Heart left ventricle (tissue), 16 donors: ENCODE measurements at regions not wholly inside any gene's neighbourhood (a gene's known extent, or its start where the extent isn't known, plus 50 kb on each side); places are given as distances from the start of the nearest gene placed in this dataset.

ENCODE experiments used
- ATAC-seq, 4 donors: fragments of 200-7000 bp; cut with Tn5 transposase; one replicate each; pipeline ENCODE4 v1.9.1; 2020 to 2022; ENCODE audit warnings: moderate library complexity in 4 of 4, mild to moderate bottlenecking in 3 of 4, moderate number of reproducible peaks in 1 of 4
- DNase-seq, 5 donors: peaks; one replicate each; pipeline ENCODE4 v3.0.0-alpha.2; 2020
- H3K27ac ChIP-seq, 12 donors: fragments of 200-600 bp; sonication (generic) in 4 of 12; one replicate each; pipeline versions ENCODE4 v1.5.0 to v1.8.0; 2016 to 2022; ENCODE audit warnings: mild to moderate bottlenecking in 2 of 12
- H3K27me3 ChIP-seq, 9 donors: fragments of 200-600 bp; sonication (generic) in 2 of 9; one replicate each; pipeline versions ENCODE4 v1.5.1 to v1.8.0; 2016 to 2022; ENCODE audit warnings: mild to moderate bottlenecking in 3 of 9
- H3K36me3 ChIP-seq, 9 donors: fragments of 200-600 bp; sonication (generic) in 2 of 9; one replicate each; pipeline versions ENCODE4 v1.5.0 to v1.8.0; 2018 to 2022; ENCODE audit warnings: mild to moderate bottlenecking in 2 of 9
- H3K4me1 ChIP-seq, 12 donors: fragments of 200-600 bp; sonication (generic) in 4 of 12; one replicate each; pipeline versions ENCODE4 v1.5.0 to v1.8.0; 2016 to 2022; ENCODE audit warnings: mild to moderate bottlenecking in 3 of 12
- H3K4me3 ChIP-seq, 12 donors: fragments of 200-600 bp; sonication (generic) in 4 of 12; one replicate each; pipeline versions ENCODE4 v1.5.0 to v1.8.0; 2017 to 2022; ENCODE audit warnings: mild to moderate bottlenecking in 9 of 12, moderate library complexity in 4 of 12
- H3K9me3 ChIP-seq, 12 donors: fragments of 200-600 bp; sonication (generic) in 4 of 12; one replicate each; pipeline versions ENCODE4 v1.5.0 to v1.8.0; 2016 to 2022; ENCODE audit warnings: mild to moderate bottlenecking in 1 of 12
- CTCF ChIP-seq, 12 donors: fragments of 200-600 bp; sonication (generic) in 4 of 12; IDR thresholded peaks; one replicate each; pipeline versions ENCODE4 v1.5.0 to v1.8.0; 2018 to 2022; ENCODE audit warnings: antibody characterized with exemption in 12 of 12, mild to moderate bottlenecking in 5 of 12
- POLR2A ChIP-seq, 2 donors: fragments of 450-650 bp; IDR thresholded peaks; one replicate each; pipeline ENCODE4 v1.6.1; 2017; ENCODE audit warnings: antibody characterized with exemption in 2 of 2, mild to moderate bottlenecking in 2 of 2, moderate library complexity in 2 of 2
- WGBS, 4 donors: extraction: QIAGEN DNeasy Blood & Tissue Kit in 2 of 4; methylation state at CpG; one replicate each; pipeline versions ENCODE4 v1.1.5 to v1.1.7; 2013 to 2018; 5-methylcytosine and 5-hydroxymethylcytosine counted together
- intact Hi-C, 10 donors: fragments of 100-400 bp; cut with DNase I; formaldehyde crosslinking; loops; one replicate each; pipeline versions ENCODE4 v1.11.1 to v1.14.2; 2022
- donor health status: ischemic (EF 13 %, LVEDD 7.1; RV severe dilation, severe dysfunction).
- donor health status: healthy with polysubstance abuse.
- donor health status: DM: no; HTN: yes; CAD: no.
- donor health status: DM: no; HTN: no; CAD: no.
- donor health status: ischemic (EF 25% LVEDD 6.9; RV normal size, moderate dysfunction).
- donor health status: ischemic (EF 25% LVEDD 5.7; RV mildly dilated, moderate dysfunction).
- donor health status: healthy.
- donor health status: DM: yes; HTN: yes; CAD: no.
- donor health status: ischemic (EF 35%, LVEDD 5.7; RV mildly dilated, moderate dysfunction).
- donor health status: nonischemic (EF 11% LVEDD 7.7; RV severe dilation, severe dysfunction).
- donor health status: DM: yes; HTN: yes; CAD: no.
- donor health status: PGD.
- donor health status: ischemic (EF 29% LVEDD 5.4; RV normal size, mild dysfunction).
- donor health status: nonischemic (EF 23%, LVEDD 6.1; RV moderate dilation, normal function).

- intact Hi-C loops = no loop called here
These were observed 74.0 kb upstream of the LIPC start for GRCh38 chr15:58357529-58358476.

DNA sequence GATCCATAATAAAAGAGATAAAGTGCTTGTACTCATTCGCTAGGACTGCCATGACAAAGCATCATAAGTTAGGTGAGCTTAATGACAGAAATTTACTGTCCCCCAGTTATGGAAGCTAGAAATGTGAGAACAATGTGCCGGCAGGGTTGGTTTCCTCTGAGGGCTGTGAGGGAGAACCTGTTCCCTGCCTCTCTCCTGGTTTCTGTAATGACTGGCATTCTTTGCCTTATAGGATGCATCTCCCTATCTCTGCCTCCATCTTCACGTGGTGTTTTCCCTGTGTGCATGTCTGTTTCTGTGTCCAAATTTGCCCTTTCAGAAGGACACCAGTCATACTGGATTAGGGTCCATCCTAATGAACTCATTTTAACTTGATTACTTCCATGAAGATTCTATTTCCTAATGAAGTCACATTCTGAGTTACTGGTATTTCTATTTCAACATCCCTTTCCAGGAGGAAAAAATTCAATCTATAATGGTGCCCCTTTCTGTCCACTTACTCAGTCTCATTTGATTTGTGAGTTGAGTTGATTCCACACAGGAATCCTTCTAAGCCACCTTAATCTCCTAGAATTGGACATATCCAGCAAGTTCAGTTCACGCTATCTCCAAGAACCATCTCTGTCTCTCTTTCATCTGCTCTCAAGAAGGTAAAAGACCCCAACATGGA, 71.2 kb upstream of the LIPC start:
- Histone ChIP-seq H3K27me3 (no peaks in the 10 kb centered on the region), H3K4me3 (no peak overlapping the region), H3K9me3 (peaks cover 0 to 12% (median 0%) of the 10 kb centered on the region in 12 donors), H3K4me1 (peaks cover 0 to 30% (median 6%) of the 10 kb centered on the region in 12 donors), H3K27ac (no peak overlapping the region), H3K36me3 (no peaks in the 10 kb centered on the region)
- DNase-seq = no peak
- TF ChIP-seq POLR2A (IDR thresholded peaks at IDR 0.05) = no peak
- TF ChIP-seq CTCF (IDR thresholded peaks at IDR 0.05) = no peak
- ATAC-seq = no peak
- intact Hi-C loops = loop anchor here in 1 of 10 donors (10.0 kb wide), 1 partner anchor 66 kb away; no protein-coding TSS in a partner anchor
- WGBS, 4 donors = 86 to 94% (median 90%) methylated on average over 4 of the region's 4 CpGs

More at GRCh38 chr15:58357529-58358476, 74.0 kb upstream of the LIPC start:
- Histone ChIP-seq H3K4me3 (no peak overlapping the region), H3K27ac (no peak overlapping the region), H3K4me1 (peaks cover 0 to 19% (median 1%) of the 10 kb centered on the region in 12 donors), H3K36me3 (no peaks in the 10 kb centered on the region), H3K9me3 (no peaks in the 10 kb centered on the region), H3K27me3 (no peaks in the 10 kb centered on the region)
- WGBS, 4 donors = 91 to 92% (median 91%) methylated on average over 9 of the region's 9 CpGs
- TF ChIP-seq POLR2A (IDR thresholded peaks at IDR 0.05) (no peak), CTCF (IDR thresholded peaks at IDR 0.05) (no peak)
- ATAC-seq = no peak
- no peak for DNase-seq

DNA sequence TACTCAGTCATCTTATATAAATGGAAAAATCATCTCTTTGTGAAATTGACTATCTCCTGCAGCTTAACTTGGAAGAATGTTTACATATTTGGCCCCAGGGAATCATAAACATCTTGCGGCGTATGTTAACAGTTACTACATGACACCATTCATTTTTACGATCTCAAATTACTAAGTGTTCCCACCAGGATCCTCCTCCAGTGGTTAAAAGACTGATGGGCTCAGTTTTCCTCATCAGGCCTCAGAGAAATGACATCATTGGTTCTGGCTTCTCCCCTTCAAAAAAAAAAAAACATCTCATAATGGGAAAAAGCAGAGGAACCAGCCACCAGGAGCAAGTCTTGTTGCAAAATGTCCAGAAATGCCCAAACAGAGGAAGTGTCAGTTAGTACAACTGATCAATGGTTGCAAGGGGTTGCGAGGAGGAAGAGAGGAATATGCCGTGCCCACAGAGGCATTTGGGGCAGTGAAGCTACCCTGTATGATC, 70.5 kb upstream of the LIPC start:
- H3K27me3 ChIP-seq = no peaks in the 10 kb centered on the region
- WGBS, 4 donors = 65 to 82% (median 74%) methylated on average over 5 of the region's 5 CpGs
- DNase-seq = no peak
- intact Hi-C loops = loop anchor here in 1 of 10 donors (10.0 kb wide), 1 partner anchor 67 kb away; no protein-coding TSS in a partner anchor
- H3K4me3 ChIP-seq = no peak overlapping the region
- H3K4me1 ChIP-seq = peaks cover 0 to 30% (median 6%) of the 10 kb centered on the region in 12 donors
- TF ChIP-seq POLR2A (IDR thresholded peaks at IDR 0.05) (no peak), CTCF (IDR thresholded peaks at IDR 0.05) (no peak)
- no peaks in the 10 kb centered on the region for H3K36me3 ChIP-seq
- peak in 2 of 4 donors; percentile 41 to 57 for ATAC-seq
- H3K27ac ChIP-seq = no peak overlapping the region
- peaks cover 0 to 12% (median 0%) of the 10 kb centered on the region in 12 donors for H3K9me3 ChIP-seq
